K562 (cell line): ENCODE measurements at regions not wholly inside any gene's neighbourhood (a gene's known extent, or its start where the extent isn't known, plus 50 kb on each side); places are given as distances from the start of the nearest gene placed in this dataset.

ENCODE experiments used
- ATAC-seq: fragments of 200-7000 bp; cut with Tn5 transposase; 3 replicates; pipeline ENCODE4 v1.9.1; 2020; ENCODE audit warnings: moderate library complexity
- BruUV-seq: library from RNA; stranded (reverse); fragments of 400-500 nt; replicated peaks from 2 replicates; lab custom pipeline; 2021; lab: Mats Ljungman, UMichigan
- CTCF ChIA-PET: fragments of 300-600 bp; formaldehyde crosslinking; extraction: SDS; loops from one replicate; lab custom pipeline; 2021; ENCODE audit warnings: low intra/inter-chr PET ratio; lab: Yijun Ruan, JAX
- POLR2A ChIA-PET: fragments of 300-600, 350-650 bp; sonication (Branson Sonifier 250); formaldehyde crosslinking; extraction: SDS; loops from one replicate; lab custom pipeline; 2021; ENCODE audit warnings: antibody characterized with exemption, inconsistent platforms; lab: Yijun Ruan, JAX
- DNase-seq, 4 experiments: peaks; one replicate each; pipeline versions ENCODE4 v3.0.0 to v3.0.0-alpha.2; 2011 to 2018; ENCODE audit warnings: low spot score in 3 of 4, mixed read lengths in 3 of 4; ENCODE audit errors: extremely low read depth in 1 of 4
- FAIRE-seq: peaks from 2 replicates; lab custom pipeline; 2011; peaks lifted over from hg19 to GRCh38; lab: Jason Lieb, UNC
- H2AFZ ChIP-seq: 2 replicates; pipeline ENCODE4 v1.6.0; 2011; ENCODE audit warnings: low read depth, low read length, control low read depth, inconsistent platforms
- H3K27ac ChIP-seq: fragments of 200-600 bp; 3 replicates; pipeline ENCODE4 v1.8.0; 2011; ENCODE audit warnings: low read depth, mild to moderate bottlenecking, control low read depth, inconsistent platforms, low read length, moderate library complexity, mixed read lengths; ENCODE audit errors: extremely low read depth
- H3K27me3 ChIP-seq, 2 experiments: fragments of 300-600 bp in 1 of 2; 2 replicates in 1 of 2; 3 replicates in 1 of 2; pipeline versions ENCODE4 v1.6.0 to v1.8.0; 2011; ENCODE audit warnings: inconsistent platforms in 2 of 2, low read length in 2 of 2, mild to moderate bottlenecking in 1 of 2, mixed read lengths in 1 of 2, moderate library complexity in 1 of 2; ENCODE audit not compliant: control insufficient read depth in 2 of 2, insufficient read depth in 2 of 2
- H3K36me3 ChIP-seq: fragments of 300-600 bp; 3 replicates; pipeline ENCODE4 v1.8.0; 2011; ENCODE audit warnings: mild to moderate bottlenecking, low read length, inconsistent platforms; ENCODE audit not compliant: control insufficient read depth, insufficient read depth
- H3K4me1 ChIP-seq, 2 experiments: fragments of 200-600 bp in 1 of 2; replicated peaks in 1 of 2; 2 replicates in 1 of 2; 3 replicates in 1 of 2; pipeline versions ENCODE4 v1.5.1 to v1.8.0; 2011; ENCODE audit warnings: inconsistent platforms in 2 of 2, low read length in 2 of 2, mild to moderate bottlenecking in 1 of 2, mixed read lengths in 1 of 2, moderate library complexity in 1 of 2; ENCODE audit not compliant: control insufficient read depth in 2 of 2, insufficient read depth in 2 of 2
- H3K4me2 ChIP-seq: 2 replicates; pipeline ENCODE4 v1.6.1; 2011; ENCODE audit warnings: low read length, control low read depth, inconsistent platforms, mixed read lengths; ENCODE audit not compliant: insufficient read depth
- H3K4me3 ChIP-seq: fragments of 200-600 bp; sonication (generic), shearing (Covaris generic); 2 replicates; pipeline ENCODE4 v1.5.1; 2016; ENCODE audit warnings: control low read depth, inconsistent platforms
- H3K79me2 ChIP-seq: fragments of 200-600 bp; 3 replicates; pipeline ENCODE4 v1.8.0; 2011; ENCODE audit warnings: low read length, inconsistent platforms; ENCODE audit not compliant: control insufficient read depth, insufficient read depth
- H3K9ac ChIP-seq, 2 experiments: 2 replicates each; pipeline versions ENCODE4 v1.6.0 to v1.6.1; 2011; ENCODE audit warnings: low read depth in 2 of 2, low read length in 2 of 2, control low read depth in 1 of 2, inconsistent platforms in 1 of 2, mild to moderate bottlenecking in 1 of 2, mixed read lengths in 1 of 2; ENCODE audit not compliant: insufficient read depth in 1 of 2
- H3K9me1 ChIP-seq: one replicate; pipeline ENCODE4 v1.6.0; 2011; ENCODE audit warnings: inconsistent platforms, mild to moderate bottlenecking, low read length, moderate library complexity; ENCODE audit not compliant: control insufficient read depth, insufficient read depth
- H3K9me3 ChIP-seq: replicated peaks from 2 replicates; pipeline ENCODE4 v1.5.1; 2011; ENCODE audit warnings: low read depth, low read length, inconsistent platforms; ENCODE audit not compliant: control insufficient read depth, insufficient read depth
- H4K20me1 ChIP-seq: replicated peaks from 2 replicates; pipeline ENCODE4 v1.6.1; 2011; ENCODE audit warnings: low read length, inconsistent platforms, mixed read lengths; ENCODE audit not compliant: control insufficient read depth, insufficient read depth
- CEBPG ChIP-seq, 3 experiments: fragments of 200-800 bp in 1 of 3; sonication (Bioruptor generic) in 1 of 3; sonication (generic) in 1 of 3; formaldehyde crosslinking in 1 of 3; IDR thresholded peaks in 2 of 3; conservative IDR thresholded peaks in 1 of 3; 2 replicates each; pipeline versions ENCODE4 v1.6.1 to v1.8.0; 2016 to 2022; ENCODE audit warnings: missing compliant biosample characterization in 2 of 3, missing genetic modification characterization in 2 of 3, mild to moderate bottlenecking in 1 of 3, missing genetic modification reagents in 1 of 3
- DLX4 ChIP-seq: fragments of 250-450 bp; sonication (Bioruptor Pico); IDR thresholded peaks from 2 replicates; pipeline ENCODE4 v1.6.1; 2021; ENCODE audit warnings: mild to moderate bottlenecking
- ELF4 ChIP-seq: fragments of 450-650 bp; formaldehyde crosslinking; IDR thresholded peaks from 2 replicates; pipeline ENCODE4 v1.4.0; 2022; ENCODE audit warnings: missing genetic modification characterization
- GTF2A2 ChIP-seq: IDR thresholded peaks from 2 replicates; pipeline ENCODE4 v1.6.1; 2016; ENCODE audit warnings: mild to moderate bottlenecking, missing genetic modification characterization, missing compliant biosample characterization
- GTF3C2 ChIP-seq: IDR thresholded peaks from 3 replicates; pipeline ENCODE4 v1.6.1; 2011; ENCODE audit warnings: borderline replicate concordance, mild to moderate bottlenecking, moderate library complexity; ENCODE audit not compliant: insufficient read length; ENCODE audit errors: extremely low read depth
- RAD21 ChIP-seq, 2 experiments: fragments of 250-450 bp in 1 of 2; fragments of 450-650 bp in 1 of 2; sonication (Bioruptor Pico) in 1 of 2; formaldehyde crosslinking in 1 of 2; IDR thresholded peaks in 1 of 2; conservative IDR thresholded peaks in 1 of 2; 2 replicates each; pipeline versions ENCODE4 v1.4.0 to v1.8.0; 2020 to 2022; ENCODE audit warnings: mild to moderate bottlenecking in 2 of 2, moderate library complexity in 1 of 2
- SOX6 ChIP-seq: fragments of 450-650 bp; IDR thresholded peaks from 2 replicates; pipeline ENCODE4 v1.6.1; 2014; ENCODE audit warnings: mild to moderate bottlenecking
- ZNF232 ChIP-seq: sonication (generic); formaldehyde crosslinking; IDR thresholded peaks from 2 replicates; pipeline ENCODE4 v1.8.0; 2022; ENCODE audit warnings: mild to moderate bottlenecking, missing genetic modification reagents
- ZNF518B ChIP-seq: fragments of 250-450 bp; sonication (Bioruptor Pico); IDR thresholded peaks from 2 replicates; pipeline ENCODE4 v1.5.0; 2021; ENCODE audit warnings: mild to moderate bottlenecking, moderate library complexity
- ZNF639 ChIP-seq, 2 experiments: fragments of 200-800 bp in 1 of 2; sonication (Bioruptor generic) in 1 of 2; sonication (generic) in 1 of 2; formaldehyde crosslinking in 1 of 2; IDR thresholded peaks in 1 of 2; conservative IDR thresholded peaks in 1 of 2; 2 replicates each; pipeline versions ENCODE4 v1.5.0 to v1.6.1; 2016 to 2020; ENCODE audit warnings: missing compliant biosample characterization in 1 of 2, missing genetic modification characterization in 1 of 2, missing genetic modification reagents in 1 of 2
- ZNF785 ChIP-seq: fragments of 250-450 bp; sonication (Bioruptor Pico); IDR thresholded peaks from 2 replicates; pipeline ENCODE4 v1.4.0; 2020; ENCODE audit warnings: mild to moderate bottlenecking
- WGBS: fragments of 100-300 bp; shearing (Covaris generic); methylation state at CpG from one replicate; pipeline ENCODE4 v1.1.6; 2016; ENCODE audit warnings: low coverage, mixed read lengths; ENCODE audit not compliant: insufficient coverage; ENCODE audit errors: missing lambda C conversion rate; 5-methylcytosine and 5-hydroxymethylcytosine counted together
- in situ Hi-C: fragments of 300-500 bp; cut with MboI; formaldehyde crosslinking; loops from 4 replicates; pipeline ENCODE4 v1.15.0; 2018; ENCODE audit warnings: inconsistent platforms, mixed read lengths
- intact Hi-C: fragments of 100-400 bp; cut with micrococcal nuclease; formaldehyde crosslinking; loops from 2 replicates; pipeline ENCODE4 v1.14.2; 2022

- 2% methylated on average over 10 of the region's 10 CpGs for WGBS
- no peaks in the 10 kb centered on the region for H3K4me1 ChIP-seq
- H3K4me3 ChIP-seq: no peak overlapping the region
- ATAC-seq: no peak; the same call in 2 of the 3 replicates
- TF ChIP-seq ELF4: no peak
- no peak for TF ChIP-seq ZNF785
- no peak for TF ChIP-seq ZNF639 (CRISPR knock-in tag; conservative IDR thresholded peaks at IDR 0.05 in 1 of 2, IDR thresholded peaks at IDR 0.05 in 1 of 2)
- no peak for TF ChIP-seq DLX4 (CRISPR knock-in tag)
- no peak for TF ChIP-seq SOX6
- no peak for TF ChIP-seq CEBPG (CRISPR knock-in tag; IDR thresholded peaks at IDR 0.05)
- TF ChIP-seq CEBPG (tag; conservative IDR thresholded peaks at IDR 0.05 in 1 of 2, IDR thresholded peaks at IDR 0.05 in 1 of 2): no peak
- no peak for TF ChIP-seq ZNF518B (CRISPR knock-in tag)
- TF ChIP-seq GTF2A2 (tag): no peak
- TF ChIP-seq ZNF232: no peak
- no peak for TF ChIP-seq RAD21 (CRISPR knock-in tag; conservative IDR thresholded peaks at IDR 0.05 in 1 of 2, IDR thresholded peaks at IDR 0.05 in 1 of 2)
- TF ChIP-seq GTF3C2: no peak
- TF ChIP-seq, all 486 proteins: peak for 0
- Histone ChIP-seq H4K20me1 (0 out of 2 replicates have a peak, but pooled peaks cover 1% of the 10 kb centered on the region), H3K9me3 (no peaks in the 10 kb centered on the region), H2AFZ (no peak overlapping the region), H3K9ac (no peak overlapping the region), H3K79me2 (no peaks in the 10 kb centered on the region), H3K27ac (no peak overlapping the region), H3K36me3 (no peaks in the 10 kb centered on the region), H3K9me1 (no peaks in the 10 kb centered on the region), H3K4me2 (no peak overlapping the region), H3K27me3 (no peaks in the 10 kb centered on the region; a peak in 1 of 5 replicates)
- no peak for DNase-seq
- no TSS peak for BruUV-seq
- in situ Hi-C loops (no loop called here), intact Hi-C loops (no loop called here)
- ChIA-PET POLR2A (no interaction called here), CTCF (no interaction called here)
- FAIRE-seq: no peak
Observed at GRCh38 chr1:4366091-4366490, 288.3 kb upstream of the AJAP1 start.
